SU-DHL-6 (cell line): ENCODE measurements at regions not wholly inside any gene's neighbourhood (a gene's known extent, or its start where the extent isn't known, plus 50 kb on each side); places are given as distances from the start of the nearest gene placed in this dataset.

ENCODE experiments used
- H2AFZ ChIP-seq: fragments of 200-600 bp; sonication (generic); 2 replicates; pipeline ENCODE4 v1.6.1; 2014; ENCODE audit warnings: low read depth, mild to moderate bottlenecking, moderate library complexity, mixed read lengths, antibody characterized with exemption, low read length; ENCODE audit not compliant: severe bottlenecking
- H3F3A ChIP-seq: fragments of 200-600 bp; shearing (Covaris generic); 2 replicates; pipeline ENCODE4 v1.6.0; 2016; ENCODE audit warnings: antibody characterized with exemption, mild to moderate bottlenecking; ENCODE audit not compliant: insufficient read depth
- H3K27ac ChIP-seq: fragments of 200-600 bp; sonication (generic); 2 replicates; pipeline ENCODE4 v1.5.1; 2016; ENCODE audit warnings: low read depth, mild to moderate bottlenecking, low read length, moderate library complexity, mixed read lengths
- H3K27me3 ChIP-seq: fragments of 200-600 bp; sonication (generic), shearing (Covaris generic); 2 replicates; pipeline ENCODE4 v1.6.0; 2014; ENCODE audit warnings: mild to moderate bottlenecking, low read length
- H3K36me3 ChIP-seq: fragments of 200-600 bp; sonication (generic); 2 replicates; pipeline ENCODE4 v1.6.1; 2014; ENCODE audit warnings: mild to moderate bottlenecking, low read length, mixed read lengths
- H3K4me2 ChIP-seq: fragments of 300-600, 200-600 bp; shearing (Covaris generic), sonication (generic); 2 replicates; pipeline ENCODE4 v1.6.0; 2014; ENCODE audit warnings: low read length, low read depth, mild to moderate bottlenecking; ENCODE audit not compliant: poor library complexity, severe bottlenecking
- H3K4me3 ChIP-seq: fragments of 200-600 bp; sonication (generic); 2 replicates; pipeline ENCODE4 v1.5.1; 2014; ENCODE audit warnings: antibody characterized with exemption, low read length, mild to moderate bottlenecking, mixed read lengths; ENCODE audit not compliant: insufficient read depth, poor library complexity, severe bottlenecking
- H3K79me2 ChIP-seq: fragments of 200-600 bp; sonication (generic); 2 replicates; pipeline ENCODE4 v1.6.1; 2014; ENCODE audit warnings: mild to moderate bottlenecking, low read length, moderate library complexity; ENCODE audit not compliant: insufficient read depth
- H3K9ac ChIP-seq: fragments of 200-600 bp; sonication (generic); 2 replicates; pipeline ENCODE4 v1.7.0; 2014; ENCODE audit warnings: mild to moderate bottlenecking, low read length
- H3K9me2 ChIP-seq: fragments of 200-600 bp; sonication (generic); replicated peaks from 2 replicates; pipeline ENCODE4 v1.6.1; 2014; ENCODE audit warnings: low read length; ENCODE audit not compliant: insufficient read depth
- H3K9me3 ChIP-seq: fragments of 200-600 bp; sonication (generic); 2 replicates; pipeline ENCODE4 v1.6.1; 2014; ENCODE audit warnings: low read length, mixed read lengths; ENCODE audit not compliant: insufficient read depth
- H4K20me1 ChIP-seq: fragments of 200-600 bp; sonication (generic); 2 replicates; pipeline ENCODE4 v1.6.1; 2014; ENCODE audit warnings: low read depth, mild to moderate bottlenecking, antibody characterized with exemption, low read length, moderate library complexity, mixed read lengths
- EZH2phosphoT487 ChIP-seq: fragments of 200-600 bp; sonication (generic), shearing (Covaris generic); conservative IDR thresholded peaks from 2 replicates; pipeline ENCODE4 v1.6.1; 2018; ENCODE audit warnings: mild to moderate bottlenecking, antibody characterized with exemption, low read length, moderate library complexity, mixed read lengths
- TF ChIP-seq, protein P1 (sequence below): fragments of 200-600 bp; sonication (generic); IDR thresholded peaks from one replicate; pipeline ENCODE4 v1.5.1; 2017; ENCODE audit warnings: antibody characterized with exemption, mild to moderate bottlenecking, low read length, moderate library complexity; ENCODE audit not compliant: insufficient read depth, poor library complexity, severe bottlenecking

- no peaks in the 10 kb centered on the region for H3K9me2 ChIP-seq
- no peak for TF ChIP-seq EZH2phosphoT487
- TF ChIP-seq, protein P1, sequence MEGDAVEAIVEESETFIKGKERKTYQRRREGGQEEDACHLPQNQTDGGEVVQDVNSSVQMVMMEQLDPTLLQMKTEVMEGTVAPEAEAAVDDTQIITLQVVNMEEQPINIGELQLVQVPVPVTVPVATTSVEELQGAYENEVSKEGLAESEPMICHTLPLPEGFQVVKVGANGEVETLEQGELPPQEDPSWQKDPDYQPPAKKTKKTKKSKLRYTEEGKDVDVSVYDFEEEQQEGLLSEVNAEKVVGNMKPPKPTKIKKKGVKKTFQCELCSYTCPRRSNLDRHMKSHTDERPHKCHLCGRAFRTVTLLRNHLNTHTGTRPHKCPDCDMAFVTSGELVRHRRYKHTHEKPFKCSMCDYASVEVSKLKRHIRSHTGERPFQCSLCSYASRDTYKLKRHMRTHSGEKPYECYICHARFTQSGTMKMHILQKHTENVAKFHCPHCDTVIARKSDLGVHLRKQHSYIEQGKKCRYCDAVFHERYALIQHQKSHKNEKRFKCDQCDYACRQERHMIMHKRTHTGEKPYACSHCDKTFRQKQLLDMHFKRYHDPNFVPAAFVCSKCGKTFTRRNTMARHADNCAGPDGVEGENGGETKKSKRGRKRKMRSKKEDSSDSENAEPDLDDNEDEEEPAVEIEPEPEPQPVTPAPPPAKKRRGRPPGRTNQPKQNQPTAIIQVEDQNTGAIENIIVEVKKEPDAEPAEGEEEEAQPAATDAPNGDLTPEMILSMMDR = no peak
- H3F3A ChIP-seq = no peaks in the 10 kb centered on the region
- no peak overlapping the region for H2AFZ ChIP-seq
- H4K20me1 ChIP-seq = no peaks in the 10 kb centered on the region
- no peaks in the 10 kb centered on the region for H3K27me3 ChIP-seq
- no peak overlapping the region for H3K4me3 ChIP-seq
- H3K36me3 ChIP-seq = no peaks in the 10 kb centered on the region
- H3K4me2 ChIP-seq = no peak overlapping the region
- H3K27ac ChIP-seq = no peak overlapping the region
- H3K79me2 ChIP-seq = no peaks in the 10 kb centered on the region
- no peaks in the 10 kb centered on the region for H3K9me3 ChIP-seq
- no peak overlapping the region for H3K9ac ChIP-seq
These were observed 139.3 kb downstream of the BCHE start for GRCh38 chr3:165697910-165698309.

DNA sequence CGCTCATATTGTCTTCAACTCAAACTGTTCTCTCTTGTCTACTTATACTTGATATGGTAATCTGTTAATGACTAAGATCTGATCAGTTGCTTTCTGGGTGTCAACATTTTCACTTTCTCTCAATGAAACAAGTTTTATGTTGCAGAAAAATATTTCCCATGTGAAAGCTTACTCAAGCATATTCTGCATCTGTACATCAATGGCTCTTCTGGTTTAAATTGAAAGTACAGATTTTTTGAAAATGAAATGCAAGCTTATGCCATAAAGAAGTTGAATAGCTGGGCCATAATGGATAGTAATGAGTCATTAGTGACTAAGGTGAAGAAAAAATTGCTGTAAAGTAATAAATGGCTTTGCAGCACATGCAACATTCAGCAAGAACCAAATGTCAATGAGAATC is 140.7 kb downstream of the BCHE start:
- H3K9me3 ChIP-seq = no peaks in the 10 kb centered on the region
- H3K36me3 ChIP-seq = no peaks in the 10 kb centered on the region
- no peaks in the 10 kb centered on the region for H3K27me3 ChIP-seq
- H3K4me2 ChIP-seq = no peak overlapping the region
- H2AFZ ChIP-seq = no peak overlapping the region
- H3K79me2 ChIP-seq = no peaks in the 10 kb centered on the region
- no peaks in the 10 kb centered on the region for H3F3A ChIP-seq
- H4K20me1 ChIP-seq = no peaks in the 10 kb centered on the region
- no peaks in the 10 kb centered on the region for H3K9me2 ChIP-seq
- TF ChIP-seq EZH2phosphoT487 = no peak
- TF ChIP-seq, protein P1 = no peak
- H3K4me3 ChIP-seq = no peak overlapping the region
- H3K27ac ChIP-seq = no peak overlapping the region
- no peak overlapping the region for H3K9ac ChIP-seq

- Histone ChIP-seq H2AFZ (peak overlapping the region; percentile 69), H3K79me2 (no peaks in the 10 kb centered on the region), H3K36me3 (no peaks in the 10 kb centered on the region), H3K4me2 (peak overlapping the region; percentile 31), H4K20me1 (no peaks in the 10 kb centered on the region), H3K27me3 (no peaks in the 10 kb centered on the region), H3F3A (no peaks in the 10 kb centered on the region), H3K27ac (no peak overlapping the region), H3K9ac (no peak overlapping the region), H3K9me3 (no peaks in the 10 kb centered on the region), H3K9me2 (no peaks in the 10 kb centered on the region), H3K4me3 (no peak overlapping the region)
- TF ChIP-seq, protein P1 = no peak
- no peak for TF ChIP-seq EZH2phosphoT487
These were observed 153.3 kb downstream of the BCHE start for GRCh38 chr3:165683947-165684346.

DNA sequence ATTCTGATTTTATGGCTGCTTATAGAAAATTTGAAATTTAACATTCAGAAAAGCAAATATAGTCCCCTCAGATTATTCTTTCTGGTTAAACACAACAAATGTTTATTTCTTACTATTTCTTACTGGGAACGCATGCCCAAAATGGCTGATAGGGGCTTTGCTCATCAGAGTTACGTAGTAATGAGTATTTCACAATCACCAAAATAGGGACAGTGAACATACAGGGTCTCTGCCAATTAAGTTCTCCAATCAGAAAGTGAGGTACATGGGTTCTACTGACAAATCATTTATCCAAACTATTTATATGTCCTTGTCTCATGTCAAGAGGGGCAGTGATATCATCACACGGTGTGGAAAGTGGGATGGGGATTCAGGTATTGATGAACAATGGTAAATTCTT is 154.5 kb downstream of the BCHE start:
- Histone ChIP-seq H3K9me2 (no peaks in the 10 kb centered on the region), H3K9ac (no peak overlapping the region), H3K9me3 (no peaks in the 10 kb centered on the region), H3K36me3 (no peaks in the 10 kb centered on the region), H3K27ac (no peak overlapping the region), H2AFZ (no peak overlapping the region), H3K79me2 (no peaks in the 10 kb centered on the region), H3K4me3 (no peak overlapping the region), H3K4me2 (no peak overlapping the region), H3K27me3 (no peaks in the 10 kb centered on the region), H4K20me1 (no peaks in the 10 kb centered on the region), H3F3A (no peaks in the 10 kb centered on the region)
- TF ChIP-seq EZH2phosphoT487 = no peak
- TF ChIP-seq, protein P1 = no peak
